D721Med (cell line): ENCODE measurements at regions not wholly inside any gene's neighbourhood (a gene's known extent, or its start where the extent isn't known, plus 50 kb on each side); places are given as distances from the start of the nearest gene placed in this dataset.

Source experiments
- DNase-seq: peaks from one replicate; pipeline ENCODE4 v3.0.0; 2011; ENCODE audit warnings: low spot score; ENCODE audit not compliant: insufficient read length
- FAIRE-seq: peaks from 2 replicates; lab custom pipeline; 2011; peaks lifted over from hg19 to GRCh38; lab: Jason Lieb, UNC
- TF ChIP-seq, protein P1 (sequence below): IDR thresholded peaks from 2 replicates; pipeline ENCODE4 v1.5.1; 2012; ENCODE audit warnings: mild to moderate bottlenecking, control low read depth; ENCODE audit not compliant: insufficient read depth; ENCODE audit errors: missing control alignments

DNA sequence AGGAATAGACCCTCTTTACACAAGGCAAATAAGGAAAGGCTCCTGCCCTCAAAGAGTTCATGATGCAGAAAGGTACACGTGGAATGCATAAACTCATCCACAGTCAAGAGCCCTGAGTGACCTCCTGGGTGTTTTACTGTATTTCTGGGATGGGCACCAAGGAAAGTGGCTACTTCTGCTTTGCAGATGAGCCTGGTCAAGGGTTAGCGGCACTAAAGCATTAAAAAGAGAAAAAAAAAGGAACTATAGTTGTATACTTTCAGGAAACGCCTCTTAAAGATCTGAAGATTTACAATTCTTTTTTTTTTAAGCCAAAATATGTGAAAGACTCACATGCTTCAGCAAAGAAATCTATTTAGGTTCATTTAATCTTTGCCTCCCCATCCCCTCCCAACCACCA, 366.2 kb upstream of the PDE4D start:
- TF ChIP-seq, protein P1, sequence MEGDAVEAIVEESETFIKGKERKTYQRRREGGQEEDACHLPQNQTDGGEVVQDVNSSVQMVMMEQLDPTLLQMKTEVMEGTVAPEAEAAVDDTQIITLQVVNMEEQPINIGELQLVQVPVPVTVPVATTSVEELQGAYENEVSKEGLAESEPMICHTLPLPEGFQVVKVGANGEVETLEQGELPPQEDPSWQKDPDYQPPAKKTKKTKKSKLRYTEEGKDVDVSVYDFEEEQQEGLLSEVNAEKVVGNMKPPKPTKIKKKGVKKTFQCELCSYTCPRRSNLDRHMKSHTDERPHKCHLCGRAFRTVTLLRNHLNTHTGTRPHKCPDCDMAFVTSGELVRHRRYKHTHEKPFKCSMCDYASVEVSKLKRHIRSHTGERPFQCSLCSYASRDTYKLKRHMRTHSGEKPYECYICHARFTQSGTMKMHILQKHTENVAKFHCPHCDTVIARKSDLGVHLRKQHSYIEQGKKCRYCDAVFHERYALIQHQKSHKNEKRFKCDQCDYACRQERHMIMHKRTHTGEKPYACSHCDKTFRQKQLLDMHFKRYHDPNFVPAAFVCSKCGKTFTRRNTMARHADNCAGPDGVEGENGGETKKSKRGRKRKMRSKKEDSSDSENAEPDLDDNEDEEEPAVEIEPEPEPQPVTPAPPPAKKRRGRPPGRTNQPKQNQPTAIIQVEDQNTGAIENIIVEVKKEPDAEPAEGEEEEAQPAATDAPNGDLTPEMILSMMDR = no peak
- DNase-seq (no peak), FAIRE-seq (no peak)

DNA sequence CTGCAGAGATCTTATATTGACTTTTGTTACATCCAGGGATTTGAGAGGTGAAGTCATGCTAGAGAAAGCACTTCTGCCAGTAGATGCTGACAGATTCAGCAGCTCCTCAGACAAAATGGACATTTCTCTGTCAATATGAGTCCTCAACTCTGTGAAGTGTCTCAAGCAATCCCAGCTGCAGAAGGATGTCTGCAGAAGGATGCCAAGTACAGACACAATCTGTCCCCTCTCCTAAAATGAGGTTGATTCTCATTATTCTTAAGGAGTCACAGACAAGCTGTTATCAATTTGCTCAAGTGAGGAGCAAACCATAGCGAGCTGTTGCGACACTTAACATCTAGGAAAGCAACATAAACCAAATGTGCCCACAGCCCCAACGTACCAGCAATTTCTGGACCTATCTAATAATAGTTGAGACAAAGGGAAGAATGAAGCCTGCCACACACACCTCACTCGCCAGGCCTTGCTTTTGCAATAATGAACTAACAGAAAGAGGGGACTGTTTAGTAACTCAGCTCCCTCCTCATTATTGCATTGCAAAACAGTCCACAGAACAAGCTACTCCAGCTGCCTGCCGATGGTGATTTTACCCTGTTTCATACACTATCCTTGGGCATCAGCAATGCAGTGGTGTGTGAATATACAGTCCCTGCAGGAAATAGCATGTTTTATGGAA, 364.2 kb upstream of the PDE4D start:
- DNase-seq = no peak
- TF ChIP-seq, protein P1 = no peak
- no peak for FAIRE-seq

DNA sequence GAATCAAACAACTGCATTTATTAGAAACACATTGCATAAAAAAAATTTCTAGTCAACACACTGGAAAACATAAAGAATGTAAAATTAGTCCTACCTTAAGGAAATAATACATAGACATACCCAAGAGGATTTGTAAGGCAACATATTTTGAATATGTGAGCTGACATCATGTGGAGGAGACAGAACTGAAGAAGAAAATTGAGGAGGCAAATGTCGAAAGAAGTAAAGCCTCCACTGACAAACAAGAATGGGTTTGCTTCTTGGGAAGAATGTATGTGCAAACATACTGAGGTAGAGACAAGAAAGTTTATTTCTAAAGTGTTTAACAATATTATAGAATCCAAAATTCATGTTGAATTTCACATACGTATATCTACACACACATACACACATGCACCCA, 363.0 kb upstream of the PDE4D start:
- no peak for DNase-seq
- FAIRE-seq = no peak

DNA sequence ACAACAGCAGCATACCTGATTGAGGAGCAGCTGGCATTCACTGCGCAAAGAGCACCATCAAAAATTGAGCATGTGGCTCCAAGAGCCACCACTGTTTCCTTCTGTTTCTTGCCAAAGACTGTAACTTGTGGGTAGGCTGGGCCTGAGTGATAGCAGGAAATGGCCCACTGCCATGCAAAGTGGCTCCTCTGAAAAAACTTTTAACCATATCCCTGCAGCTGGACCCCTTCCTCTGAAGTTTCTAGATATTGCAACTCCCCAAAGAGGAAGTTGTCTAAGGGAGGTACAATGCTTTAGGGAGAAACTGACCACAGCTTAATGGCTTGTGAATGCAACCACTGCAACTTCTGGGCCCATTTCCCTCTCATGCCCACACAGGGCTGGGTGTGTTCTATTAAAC, 355.4 kb upstream of the PDE4D start:
- FAIRE-seq = no peak
- TF ChIP-seq, protein P1 = no peak
- no peak for DNase-seq

More for the DNA sequence above, 363.0 kb upstream of the PDE4D start:
- TF ChIP-seq, protein P1 = no peak

DNA sequence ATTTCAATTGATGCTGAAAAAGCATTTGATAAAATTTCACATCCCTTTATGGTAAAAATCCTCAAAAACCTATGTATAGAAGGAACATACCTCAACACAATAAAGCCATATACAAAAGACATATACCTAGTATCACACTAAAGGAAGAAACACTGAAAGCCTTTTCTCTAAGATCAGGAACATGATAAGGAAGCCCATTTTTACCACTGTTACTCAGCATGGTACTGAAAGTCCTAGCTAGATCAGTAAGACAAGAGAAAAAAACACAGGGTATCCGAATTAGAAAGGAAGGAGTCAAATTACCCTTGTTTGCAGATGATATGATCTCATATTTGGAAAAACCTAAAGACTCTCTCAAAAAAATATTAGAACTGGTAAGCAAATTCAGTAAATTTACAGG, 350.2 kb upstream of the PDE4D start:
- FAIRE-seq (no peak), DNase-seq (no peak)
- TF ChIP-seq, protein P1 = no peak

DNA sequence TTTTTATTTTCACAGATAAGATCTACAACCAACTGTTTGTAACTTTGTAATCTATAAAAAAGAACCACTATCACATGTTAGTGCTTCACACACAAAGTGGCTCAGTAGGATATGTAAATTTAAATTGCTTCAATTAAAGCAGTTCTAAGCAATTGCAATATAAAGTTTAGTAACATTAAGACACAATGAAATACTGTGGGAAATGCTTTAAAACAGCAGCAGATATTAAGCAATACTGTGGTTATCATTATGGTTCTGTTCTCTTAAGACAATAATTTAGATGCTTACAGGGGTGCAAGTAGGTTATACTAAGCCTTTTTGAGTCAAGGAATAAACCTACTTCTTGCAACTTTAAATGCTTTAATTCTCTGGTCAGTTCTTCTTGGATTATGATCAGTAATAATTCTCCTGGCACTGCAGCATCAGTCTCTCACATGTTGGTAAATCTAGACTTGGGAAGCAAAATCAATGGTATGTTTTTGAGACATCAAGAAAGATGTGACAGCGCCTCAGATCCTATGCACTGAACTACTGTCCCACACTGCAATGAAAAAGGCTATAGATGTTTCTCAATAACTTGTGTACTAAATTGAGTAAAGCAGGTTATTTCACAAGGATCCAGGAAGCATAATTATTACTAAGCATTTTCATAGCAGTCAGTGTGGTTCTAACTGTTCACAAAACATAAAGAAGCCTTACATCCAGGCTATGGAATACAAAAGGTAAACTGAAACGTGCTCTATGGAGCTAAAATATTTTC, 338.7 kb upstream of the PDE4D start:
- no peak for DNase-seq
- FAIRE-seq = no peak
- TF ChIP-seq, protein P1 = no peak

DNA sequence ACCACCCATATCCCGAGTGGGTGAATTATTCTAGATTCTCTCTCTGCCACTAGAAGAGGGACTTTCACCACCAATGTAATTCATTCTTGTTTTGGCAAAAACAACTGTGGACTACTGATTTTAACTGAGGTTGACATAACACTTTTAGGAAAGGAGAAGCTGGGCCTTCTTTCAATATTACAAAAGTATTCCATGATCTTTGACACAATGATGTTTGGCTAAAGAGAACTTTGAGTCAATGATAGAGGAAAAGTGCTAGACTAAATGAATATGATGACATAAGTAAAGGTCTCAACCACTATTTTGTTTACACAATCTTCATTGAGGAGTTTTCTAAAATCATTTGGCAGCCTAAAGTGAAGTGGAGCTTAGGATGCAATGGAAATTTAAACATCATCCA, 336.9 kb upstream of the PDE4D start:
- TF ChIP-seq, protein P1 = no peak
- DNase-seq (no peak), FAIRE-seq (no peak)
